ENCODE measurements at regions not wholly inside any gene's neighbourhood (a gene's known extent, or its start where the extent isn't known, plus 50 kb on each side); places are given as distances from the start of the nearest gene placed in this dataset.

DNA sequence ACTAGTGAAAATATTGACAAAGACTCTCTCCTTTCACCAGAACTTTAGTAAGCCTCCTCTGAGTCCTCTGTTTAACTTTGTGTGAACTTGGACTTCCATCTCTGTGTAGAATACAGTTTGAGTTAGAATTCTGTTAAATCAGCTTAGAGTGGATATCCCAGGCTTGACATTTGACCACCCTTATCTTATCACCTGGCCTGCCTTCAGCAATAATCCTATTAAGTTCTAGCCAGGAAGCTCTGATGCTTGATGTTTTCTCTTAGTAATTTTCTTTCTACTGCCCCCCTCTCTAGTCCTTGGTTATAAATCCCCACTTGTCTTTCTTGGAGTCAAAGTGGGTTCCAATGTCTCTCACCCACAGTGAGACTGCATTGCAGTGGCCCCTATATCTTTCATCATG, 702.7 kb upstream of the GCFC2 start:
- TF ChIP-seq TP53 (CRISPR knock-in tag; IDR thresholded peaks at IDR 0.05) (no peak), IRF2 (CRISPR knock-in tag; IDR thresholded peaks at IDR 0.05; ENCODE audit: borderline replicate concordance, low read depth) (no peak), NR1H2 (CRISPR knock-in tag; IDR thresholded peaks at IDR 0.05) (no peak), FOXP1 (CRISPR knock-in tag; IDR thresholded peaks at IDR 0.05; ENCODE audit: borderline replicate concordance) (no peak)
- TF ChIP-seq, protein P1, sequence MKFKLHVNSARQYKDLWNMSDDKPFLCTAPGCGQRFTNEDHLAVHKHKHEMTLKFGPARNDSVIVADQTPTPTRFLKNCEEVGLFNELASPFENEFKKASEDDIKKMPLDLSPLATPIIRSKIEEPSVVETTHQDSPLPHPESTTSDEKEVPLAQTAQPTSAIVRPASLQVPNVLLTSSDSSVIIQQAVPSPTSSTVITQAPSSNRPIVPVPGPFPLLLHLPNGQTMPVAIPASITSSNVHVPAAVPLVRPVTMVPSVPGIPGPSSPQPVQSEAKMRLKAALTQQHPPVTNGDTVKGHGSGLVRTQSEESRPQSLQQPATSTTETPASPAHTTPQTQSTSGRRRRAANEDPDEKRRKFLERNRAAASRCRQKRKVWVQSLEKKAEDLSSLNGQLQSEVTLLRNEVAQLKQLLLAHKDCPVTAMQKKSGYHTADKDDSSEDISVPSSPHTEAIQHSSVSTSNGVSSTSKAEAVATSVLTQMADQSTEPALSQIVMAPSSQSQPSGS (CRISPR knock-in tag; IDR thresholded peaks at IDR 0.05; ENCODE audit: borderline replicate concordance, low read depth) = no peak
- TF ChIP-seq, protein P2, sequence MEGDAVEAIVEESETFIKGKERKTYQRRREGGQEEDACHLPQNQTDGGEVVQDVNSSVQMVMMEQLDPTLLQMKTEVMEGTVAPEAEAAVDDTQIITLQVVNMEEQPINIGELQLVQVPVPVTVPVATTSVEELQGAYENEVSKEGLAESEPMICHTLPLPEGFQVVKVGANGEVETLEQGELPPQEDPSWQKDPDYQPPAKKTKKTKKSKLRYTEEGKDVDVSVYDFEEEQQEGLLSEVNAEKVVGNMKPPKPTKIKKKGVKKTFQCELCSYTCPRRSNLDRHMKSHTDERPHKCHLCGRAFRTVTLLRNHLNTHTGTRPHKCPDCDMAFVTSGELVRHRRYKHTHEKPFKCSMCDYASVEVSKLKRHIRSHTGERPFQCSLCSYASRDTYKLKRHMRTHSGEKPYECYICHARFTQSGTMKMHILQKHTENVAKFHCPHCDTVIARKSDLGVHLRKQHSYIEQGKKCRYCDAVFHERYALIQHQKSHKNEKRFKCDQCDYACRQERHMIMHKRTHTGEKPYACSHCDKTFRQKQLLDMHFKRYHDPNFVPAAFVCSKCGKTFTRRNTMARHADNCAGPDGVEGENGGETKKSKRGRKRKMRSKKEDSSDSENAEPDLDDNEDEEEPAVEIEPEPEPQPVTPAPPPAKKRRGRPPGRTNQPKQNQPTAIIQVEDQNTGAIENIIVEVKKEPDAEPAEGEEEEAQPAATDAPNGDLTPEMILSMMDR (IDR thresholded peaks at IDR 0.05) = no peak
